ENCODE measurements at regions not wholly inside any gene's neighbourhood (a gene's known extent, or its start where the extent isn't known, plus 50 kb on each side); places are given as distances from the start of the nearest gene placed in this dataset.

DNA sequence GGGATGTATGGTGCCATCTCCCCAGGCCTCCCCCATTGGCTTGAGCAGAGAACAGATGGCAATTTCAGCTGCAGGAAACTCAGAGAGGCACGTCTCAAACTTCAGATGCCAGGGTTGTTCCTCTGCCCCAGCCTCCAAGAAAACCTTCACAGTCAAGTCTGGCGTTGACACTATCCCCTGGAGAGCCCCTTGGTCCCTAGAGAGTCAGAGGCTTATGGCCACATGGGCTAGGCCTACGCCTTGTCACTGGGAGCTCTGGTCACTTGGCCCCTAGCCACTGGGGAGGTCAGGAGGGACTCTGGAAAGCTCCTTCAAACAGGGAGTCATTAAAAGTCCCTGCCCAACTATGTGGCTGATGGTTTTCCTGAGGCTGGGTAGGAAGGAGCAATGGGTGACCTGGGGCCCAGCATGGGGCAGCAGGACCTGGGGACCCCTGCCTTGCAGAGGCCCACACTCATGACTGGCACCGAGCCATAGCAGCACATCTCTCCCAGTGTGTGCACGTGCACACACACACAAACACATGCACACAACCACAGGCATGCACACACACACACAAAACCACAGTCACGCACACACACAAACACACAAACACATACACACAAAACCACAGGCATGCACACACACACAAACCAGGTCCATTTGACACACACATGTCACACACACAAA lies 144.2 kb downstream of the GADD45G start:
- no peak for DNase-seq

- DNase-seq: no peak
Measured at GRCh38 chr9:89749500-89750116, 144.8 kb downstream of the GADD45G start.

DNA sequence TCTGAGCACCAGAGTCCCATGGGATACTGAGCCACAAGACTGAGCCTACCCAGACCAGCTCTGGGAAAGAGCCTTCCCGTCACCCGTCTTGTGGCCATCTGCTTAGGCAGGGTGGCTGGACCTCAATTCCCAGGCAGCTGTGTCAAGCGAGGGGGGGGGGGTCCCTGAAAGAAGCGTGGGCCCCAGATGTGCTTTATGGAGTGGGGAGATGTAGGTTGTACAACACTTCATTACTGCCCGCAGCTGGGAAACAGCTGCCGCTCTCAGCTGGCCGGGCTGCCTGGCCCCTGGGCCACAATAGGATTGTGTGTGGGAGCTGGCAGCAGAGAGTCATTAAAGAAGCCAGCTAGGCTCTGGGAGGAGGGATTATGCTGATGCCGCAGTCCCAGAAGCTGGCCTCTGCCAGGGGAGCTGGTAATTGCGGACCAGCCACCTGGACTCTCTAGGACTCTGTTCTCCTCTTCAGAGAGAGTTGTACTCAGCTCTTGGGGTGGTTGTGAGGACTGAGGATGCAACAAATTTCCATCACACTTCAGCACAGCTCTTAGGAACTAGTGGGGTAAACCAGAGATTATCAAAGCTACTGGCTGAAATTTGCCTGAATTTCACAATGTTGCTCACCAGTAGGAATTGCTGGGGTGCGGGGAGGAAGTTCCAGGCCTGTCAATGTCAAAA lies 145.4 kb downstream of the GADD45G start:
- DNase-seq: no peak

- DNase-seq: no peak
Measured at GRCh38 chr9:89751079-89751825, 146.4 kb downstream of the GADD45G start.

- DNase-seq: no peak
Measured at GRCh38 chr9:89752154-89752553, 147.3 kb downstream of the GADD45G start.

DNA sequence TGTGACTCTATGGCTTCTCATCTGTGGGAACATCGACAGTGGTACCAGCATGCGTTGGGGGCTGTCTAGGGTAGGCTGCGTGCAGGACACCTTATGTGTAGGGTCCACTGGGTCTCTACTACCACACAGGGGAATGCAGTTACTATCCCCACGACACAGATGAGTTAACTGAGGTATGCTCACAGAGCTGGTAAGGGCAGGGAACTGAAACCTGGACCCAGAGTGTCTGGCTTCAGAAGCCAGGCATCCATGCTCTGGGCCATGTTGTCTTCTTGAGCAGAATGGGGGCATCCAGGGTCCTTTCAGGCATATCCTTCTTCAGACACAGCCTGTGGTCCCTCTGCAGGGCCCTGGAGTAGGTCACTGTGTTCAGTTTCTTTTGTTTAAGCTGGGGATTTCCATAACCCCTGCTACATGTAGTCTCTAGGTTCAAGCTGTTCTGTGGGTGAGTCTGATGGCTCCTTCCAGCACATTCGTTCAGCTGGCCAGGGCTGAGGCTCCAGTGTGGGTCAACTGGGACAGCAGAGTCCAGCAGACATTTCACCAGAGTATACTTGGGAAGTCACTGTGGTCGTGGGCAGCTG lies 148.8 kb downstream of the GADD45G start:
- DNase-seq: no peak

- DNase-seq: no peak
Measured at GRCh38 chr9:89754193-89754592, 149.4 kb downstream of the GADD45G start.

DNA sequence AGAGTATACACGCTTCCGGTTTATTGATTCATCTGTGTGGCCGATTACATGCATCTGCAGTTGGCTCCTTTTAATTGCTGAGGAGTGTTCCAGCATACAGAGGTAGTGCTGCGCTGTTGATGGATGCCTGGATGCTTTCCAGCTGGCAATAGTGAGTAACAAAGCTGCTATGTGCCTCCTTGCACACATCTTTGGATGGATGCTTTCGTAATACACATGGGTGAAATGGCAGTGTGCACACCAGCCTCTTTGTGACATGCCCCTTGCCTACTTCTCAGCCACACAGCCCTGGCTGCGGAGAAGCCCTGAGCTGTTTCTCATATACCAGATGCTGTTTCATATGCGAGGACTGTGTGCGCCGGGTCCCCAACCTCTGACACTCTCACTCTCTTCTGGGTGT lies 151.0 kb downstream of the GADD45G start:
- DNase-seq: no peak

DNA sequence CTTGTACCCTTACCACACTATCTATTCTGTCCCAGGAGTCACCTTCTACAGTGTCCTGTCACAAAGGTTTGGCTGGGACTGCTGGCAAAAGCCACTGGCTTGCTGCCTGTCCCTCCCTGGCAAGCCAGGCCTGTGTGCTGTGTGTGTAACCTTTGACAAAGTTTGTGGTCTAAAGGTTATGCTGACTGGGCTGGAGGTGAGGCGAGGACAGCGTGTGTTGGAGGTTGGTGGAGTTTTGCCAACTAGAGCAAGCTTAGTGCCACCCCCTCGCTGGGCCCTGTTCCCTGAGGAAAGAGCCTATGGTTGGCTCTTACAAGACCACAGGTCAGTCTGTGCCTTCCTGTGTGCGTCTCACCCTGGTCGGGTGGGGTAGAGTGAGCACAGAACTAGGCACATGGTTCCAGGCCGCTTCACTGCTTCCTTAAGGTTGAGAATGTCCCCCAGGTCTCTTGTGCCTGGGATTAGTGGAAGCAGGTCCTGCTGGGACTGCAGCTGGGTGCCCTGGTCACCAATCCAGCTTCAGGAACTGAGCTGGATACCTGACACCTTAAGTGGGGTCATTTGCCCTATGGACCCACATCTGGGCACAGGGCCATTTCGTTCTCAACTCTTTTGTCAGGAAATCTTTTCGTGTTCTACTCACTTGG lies 152.2 kb downstream of the GADD45G start:
- no peak for DNase-seq

GRCh38 chr9:89757776-89758528 lies 153.1 kb downstream of the GADD45G start:
- DNase-seq: no peak

GRCh38 chr9:89759572-89759971 lies 154.8 kb downstream of the GADD45G start:
- DNase-seq: no peak

GRCh38 chr9:89760123-89760522 lies 155.3 kb downstream of the GADD45G start:
- no peak for DNase-seq

GRCh38 chr9:89764217-89764616 lies 159.4 kb downstream of the GADD45G start:
- no peak for DNase-seq

DNA sequence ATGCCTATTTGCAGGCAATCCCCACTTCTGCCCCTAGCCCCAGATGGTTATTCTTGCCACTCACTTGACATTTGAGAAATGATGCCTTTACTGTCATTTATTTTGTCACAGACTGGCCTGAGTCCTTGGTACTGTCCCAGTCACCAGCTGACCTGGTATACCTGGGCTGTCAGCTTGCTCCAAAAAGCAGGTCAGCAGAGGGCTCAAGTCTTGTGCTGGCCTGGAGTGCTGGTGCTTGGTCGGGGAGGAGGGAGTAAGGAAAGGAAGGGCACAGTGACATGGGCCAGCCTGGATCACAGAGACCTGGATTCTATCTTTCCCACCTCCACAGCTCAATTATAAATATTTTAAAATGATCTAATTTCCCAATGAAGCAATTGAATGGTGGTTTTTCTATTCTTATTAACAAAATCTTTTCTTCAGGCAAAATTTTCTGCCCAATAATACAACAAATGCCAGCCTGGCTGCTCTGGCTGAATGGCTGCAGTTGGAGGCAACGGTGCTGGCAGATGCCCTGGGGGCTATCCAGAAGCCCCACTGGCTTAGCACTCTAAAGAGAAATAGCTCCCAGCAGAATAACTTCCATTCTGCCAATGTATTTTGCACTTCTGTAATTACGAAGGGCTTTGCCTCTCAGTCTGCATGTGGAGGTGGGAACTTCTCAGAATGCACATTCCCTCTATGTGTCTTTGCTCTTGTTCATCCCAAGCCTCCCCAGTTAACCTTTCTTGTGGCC lies 160.6 kb downstream of the GADD45G start:
- no peak for DNase-seq

GRCh38 chr9:89766991-89767390 lies 162.2 kb downstream of the GADD45G start:
- no peak for DNase-seq

GRCh38 chr9:89768051-89768450 lies 163.2 kb downstream of the GADD45G start:
- DNase-seq: no peak

DNA sequence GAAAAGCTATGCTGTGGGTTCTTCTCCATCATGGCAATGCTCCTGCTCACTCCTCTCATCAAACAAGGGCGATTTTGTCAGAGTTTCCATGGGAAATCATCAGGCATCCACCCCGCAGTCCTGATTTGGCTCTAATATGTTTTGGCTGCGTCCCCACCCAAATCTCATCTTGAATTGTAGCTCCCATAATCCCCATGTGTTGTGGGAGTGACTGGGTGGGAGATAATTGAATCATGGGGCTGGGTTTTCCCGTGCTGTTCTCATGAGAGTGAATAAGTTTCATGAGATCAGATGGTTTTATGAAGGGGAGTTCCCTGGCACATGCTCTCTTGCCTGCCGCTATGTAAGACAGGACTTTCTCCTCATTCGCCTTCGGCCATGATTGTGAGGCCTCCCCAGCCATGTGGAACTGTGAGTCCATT lies 163.8 kb downstream of the GADD45G start:
- no peak for DNase-seq

- DNase-seq: no peak
Measured at GRCh38 chr9:89770531-89771174, 165.8 kb downstream of the GADD45G start.

GRCh38 chr9:89771205-89771604 lies 166.4 kb downstream of the GADD45G start:
- no peak for DNase-seq

DNA sequence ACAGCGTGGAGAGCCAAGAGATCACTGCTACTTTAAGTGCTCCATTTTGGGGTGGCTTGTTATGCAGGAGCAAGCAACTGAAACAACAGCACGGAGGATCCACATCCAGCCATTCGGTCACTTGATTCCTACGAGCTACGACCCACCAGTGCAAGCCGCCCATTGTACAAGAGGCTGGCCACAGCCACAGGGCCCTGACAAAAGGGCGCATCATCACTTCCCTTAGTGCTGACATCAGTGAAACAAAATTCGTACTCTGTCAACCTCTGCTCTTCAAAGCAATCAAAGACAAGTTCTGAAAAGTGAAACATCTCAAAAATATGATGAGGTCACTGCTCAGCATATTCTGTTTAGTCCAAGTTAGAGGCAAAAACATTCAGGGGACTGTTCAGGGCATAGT lies 168.4 kb downstream of the GADD45G start:
- DNase-seq: no peak
